ENCODE measurements at regions not wholly inside any gene's neighbourhood (a gene's known extent, or its start where the extent isn't known, plus 50 kb on each side); places are given as distances from the start of the nearest gene placed in this dataset.
"Not testable (repeated sequence)": the region's sequence is repeated elsewhere in the genome, so short reads cannot be mapped to it uniquely, and the experiment has no call there.

GRCh38 chr18:997499-997898 lies 92.8 kb downstream of the ADCYAP1 start:
- no peak for DNase-seq (ENCODE audit: low spot score)

GRCh38 chr18:998936-999335 lies 94.3 kb downstream of the ADCYAP1 start:
- DNase-seq (ENCODE audit: low spot score), result no peak

GRCh38 chr18:1002653-1003178 lies 98.0 kb downstream of the ADCYAP1 start:
- DNase-seq (ENCODE audit: low spot score), result no peak

GRCh38 chr18:1003499-1003898 lies 98.8 kb downstream of the ADCYAP1 start:
- DNase-seq (ENCODE audit: low spot score), result no peak

GRCh38 chr18:1006304-1006703 lies 101.6 kb downstream of the ADCYAP1 start:
- DNase-seq (ENCODE audit: low spot score), result no peak

GRCh38 chr18:1006965-1007364 lies 102.3 kb downstream of the ADCYAP1 start:
- DNase-seq (ENCODE audit: low spot score), result no peak

- DNase-seq (ENCODE audit: low spot score), result no peak
These were observed 106.7 kb downstream of the ADCYAP1 start for GRCh38 chr18:1011349-1011748.

GRCh38 chr18:1012775-1013174 lies 108.1 kb downstream of the ADCYAP1 start:
- no peak for DNase-seq (ENCODE audit: low spot score)

- no peak for DNase-seq (ENCODE audit: low spot score)
These were observed 109.3 kb downstream of the ADCYAP1 start for GRCh38 chr18:1013951-1014350.

GRCh38 chr18:1014509-1014908 lies 109.8 kb downstream of the ADCYAP1 start:
- DNase-seq (ENCODE audit: low spot score), result no peak

- no peak for DNase-seq (ENCODE audit: low spot score)
These were observed 110.4 kb downstream of the ADCYAP1 start for GRCh38 chr18:1014951-1015624.

GRCh38 chr18:1015777-1016176 lies 111.1 kb downstream of the ADCYAP1 start:
- DNase-seq (ENCODE audit: low spot score), result no peak

GRCh38 chr18:1017227-1018058 lies 112.8 kb downstream of the ADCYAP1 start:
- no peak for DNase-seq (ENCODE audit: low spot score)

GRCh38 chr18:1018181-1018681 lies 113.6 kb downstream of the ADCYAP1 start:
- DNase-seq (ENCODE audit: low spot score), result no peak

GRCh38 chr18:1019191-1019590 lies 114.5 kb downstream of the ADCYAP1 start:
- no peak for DNase-seq (ENCODE audit: low spot score)

- no peak for DNase-seq (ENCODE audit: low spot score)
These were observed 116.2 kb downstream of the ADCYAP1 start for GRCh38 chr18:1020731-1021344.

GRCh38 chr18:1026930-1027329 lies 122.3 kb downstream of the ADCYAP1 start:
- no peak for DNase-seq (ENCODE audit: low spot score)

- DNase-seq (ENCODE audit: low spot score), result not testable (repeated sequence)
These were observed 128.4 kb downstream of the ADCYAP1 start for GRCh38 chr18:1033092-1033491.

GRCh38 chr18:1034971-1035370 lies 130.3 kb downstream of the ADCYAP1 start:
- no peak for DNase-seq (ENCODE audit: low spot score)

- no peak for DNase-seq (ENCODE audit: low spot score)
These were observed 132.3 kb downstream of the ADCYAP1 start for GRCh38 chr18:1036926-1037325.

- no peak for DNase-seq (ENCODE audit: low spot score)
These were observed 133.1 kb downstream of the ADCYAP1 start for GRCh38 chr18:1037776-1038175.

- no peak for DNase-seq (ENCODE audit: low spot score)
These were observed 134.8 kb downstream of the ADCYAP1 start for GRCh38 chr18:1039421-1039820.

- DNase-seq (ENCODE audit: low spot score), result not testable (repeated sequence)
These were observed 138.4 kb downstream of the ADCYAP1 start for GRCh38 chr18:1043039-1043438.
